AG09319 (cell line): ENCODE measurements at regions not wholly inside any gene's neighbourhood (a gene's known extent, or its start where the extent isn't known, plus 50 kb on each side); places are given as distances from the start of the nearest gene placed in this dataset.

Experiments used
- DNase-seq: peaks from one replicate; pipeline ENCODE4 v3.0.0-alpha.2; 2010; ENCODE audit warnings: low read depth; ENCODE audit errors: extremely low read depth
- TF ChIP-seq, protein P1 (sequence below): IDR thresholded peaks from 2 replicates; pipeline ENCODE4 v1.5.1; 2011; ENCODE audit warnings: low read depth, mild to moderate bottlenecking, inconsistent platforms, low read length, moderate library complexity

DNA sequence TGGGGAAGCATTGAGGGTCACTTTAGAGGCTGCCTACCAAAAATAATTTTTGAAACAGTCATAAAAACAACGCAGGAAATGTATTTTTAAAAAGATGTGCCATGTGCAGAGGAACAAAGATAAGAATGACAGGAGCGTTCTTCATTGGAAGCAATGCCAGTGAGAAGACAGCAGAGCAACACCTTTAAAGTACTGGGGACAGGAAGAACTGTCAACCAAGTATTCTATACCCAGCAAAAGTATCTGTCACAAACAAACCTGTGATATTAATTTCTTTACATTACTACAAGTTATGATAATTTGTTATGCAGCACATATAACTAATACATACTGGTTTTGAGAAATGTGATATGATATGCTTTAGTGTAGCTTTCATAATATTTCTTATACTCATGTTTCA is 675.6 kb downstream of the IRX1 start:
- TF ChIP-seq, protein P1, sequence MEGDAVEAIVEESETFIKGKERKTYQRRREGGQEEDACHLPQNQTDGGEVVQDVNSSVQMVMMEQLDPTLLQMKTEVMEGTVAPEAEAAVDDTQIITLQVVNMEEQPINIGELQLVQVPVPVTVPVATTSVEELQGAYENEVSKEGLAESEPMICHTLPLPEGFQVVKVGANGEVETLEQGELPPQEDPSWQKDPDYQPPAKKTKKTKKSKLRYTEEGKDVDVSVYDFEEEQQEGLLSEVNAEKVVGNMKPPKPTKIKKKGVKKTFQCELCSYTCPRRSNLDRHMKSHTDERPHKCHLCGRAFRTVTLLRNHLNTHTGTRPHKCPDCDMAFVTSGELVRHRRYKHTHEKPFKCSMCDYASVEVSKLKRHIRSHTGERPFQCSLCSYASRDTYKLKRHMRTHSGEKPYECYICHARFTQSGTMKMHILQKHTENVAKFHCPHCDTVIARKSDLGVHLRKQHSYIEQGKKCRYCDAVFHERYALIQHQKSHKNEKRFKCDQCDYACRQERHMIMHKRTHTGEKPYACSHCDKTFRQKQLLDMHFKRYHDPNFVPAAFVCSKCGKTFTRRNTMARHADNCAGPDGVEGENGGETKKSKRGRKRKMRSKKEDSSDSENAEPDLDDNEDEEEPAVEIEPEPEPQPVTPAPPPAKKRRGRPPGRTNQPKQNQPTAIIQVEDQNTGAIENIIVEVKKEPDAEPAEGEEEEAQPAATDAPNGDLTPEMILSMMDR: no peak
- DNase-seq: no peak

- no peak for DNase-seq
- TF ChIP-seq, protein P1: no peak
These were observed 679.6 kb downstream of the IRX1 start for GRCh38 chr5:4275232-4275631.

DNA sequence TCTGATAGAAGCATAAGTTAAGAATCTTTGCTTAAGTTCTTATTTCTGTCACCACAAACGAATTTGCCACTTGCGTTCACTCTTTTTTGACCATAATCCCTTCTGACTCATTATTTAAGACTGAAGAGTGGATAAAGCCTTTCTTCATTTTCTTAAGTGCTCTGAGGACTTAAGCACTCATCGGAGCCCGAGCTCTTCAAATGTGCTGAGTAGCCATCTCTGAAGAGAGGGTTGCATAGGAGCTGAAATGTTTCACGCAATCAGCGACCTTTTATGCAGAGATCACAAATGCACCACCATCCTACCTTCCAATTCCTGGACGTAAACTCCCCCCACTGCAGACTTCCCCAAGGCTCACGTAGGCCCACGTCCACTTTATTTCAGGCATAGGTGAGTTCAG is 699.2 kb downstream of the IRX1 start:
- TF ChIP-seq, protein P1: no peak
- no peak for DNase-seq

- DNase-seq: no peak
- TF ChIP-seq, protein P1: no peak
These were observed 700.2 kb downstream of the IRX1 start for GRCh38 chr5:4295663-4296339.

GRCh38 chr5:4306057-4306456 is 710.4 kb downstream of the IRX1 start:
- TF ChIP-seq, protein P1: no peak
- DNase-seq: no peak

GRCh38 chr5:4309026-4309425 is 713.4 kb downstream of the IRX1 start:
- TF ChIP-seq, protein P1: no peak
- no peak for DNase-seq

DNA sequence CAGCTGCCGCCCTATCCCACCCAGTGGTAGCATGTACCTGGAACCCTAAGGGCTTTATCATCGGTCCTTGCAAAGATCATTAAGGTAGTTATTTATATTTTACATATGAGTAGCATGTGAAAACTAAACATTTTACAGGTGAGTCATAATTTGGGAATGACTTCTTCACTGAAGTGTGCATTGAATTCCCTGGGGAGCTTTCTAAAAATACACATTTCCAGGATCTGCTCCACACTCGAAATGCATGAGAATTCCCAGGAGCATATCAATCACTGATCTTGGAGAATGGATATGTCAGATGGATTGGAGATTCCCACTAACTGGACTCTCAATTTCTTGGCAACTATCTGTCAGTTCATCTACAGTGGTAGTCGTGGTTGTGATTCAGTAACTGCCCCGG is 717.5 kb downstream of the IRX1 start:
- DNase-seq: no peak
- TF ChIP-seq, protein P1: no peak
